IMR-90 (cell line): ENCODE measurements at regions not wholly inside any gene's neighbourhood (a gene's known extent, or its start where the extent isn't known, plus 50 kb on each side); places are given as distances from the start of the nearest gene placed in this dataset.

Experiments used
- BHLHE40 ChIP-seq: fragments of 150-350 bp; IDR thresholded peaks from 2 replicates; pipeline ENCODE4 v1.6.1; 2016; ENCODE audit warnings: mild to moderate bottlenecking, low read depth, low read length
- CEBPB ChIP-seq: IDR thresholded peaks from 2 replicates; pipeline ENCODE4 v1.6.1; 2012; ENCODE audit warnings: low read depth, low read length, improper control_type of control experiment
- CTCF ChIP-seq: conservative IDR thresholded peaks from 2 replicates; pipeline ENCODE4 v1.5.1; 2012; ENCODE audit warnings: mild to moderate bottlenecking, low read depth, low read length, improper control_type of control experiment
- ELK1 ChIP-seq: fragments of 150-350 bp; IDR thresholded peaks from 2 replicates; pipeline ENCODE4 v1.6.1; 2016; ENCODE audit warnings: low read depth, mild to moderate bottlenecking, low read length, moderate library complexity, borderline replicate concordance
- FOS ChIP-seq: fragments of 150-350 bp; IDR thresholded peaks from 2 replicates; pipeline ENCODE4 v1.6.1; 2016; ENCODE audit warnings: low read depth, low read length
- MAFK ChIP-seq: IDR thresholded peaks from 2 replicates; pipeline ENCODE4 v1.6.1; 2012; ENCODE audit warnings: low read depth, low read length, improper control_type of control experiment
- MAZ ChIP-seq: IDR thresholded peaks from 2 replicates; pipeline ENCODE4 v1.6.1; 2012; ENCODE audit warnings: low read depth, mild to moderate bottlenecking, low read length, improper control_type of control experiment, moderate library complexity, borderline replicate concordance
- POLR2A ChIP-seq: IDR thresholded peaks from 2 replicates; pipeline ENCODE4 v1.6.1; 2012; ENCODE audit warnings: mild to moderate bottlenecking, low read depth, low read length
- RAD21 ChIP-seq: IDR thresholded peaks from 2 replicates; pipeline ENCODE4 v1.6.1; 2012; ENCODE audit warnings: low read length, improper control_type of control experiment
- RCOR1 ChIP-seq: IDR thresholded peaks from 2 replicates; pipeline ENCODE4 v1.6.1; 2012; ENCODE audit warnings: mild to moderate bottlenecking, low read length, improper control_type of control experiment; ENCODE audit not compliant: insufficient replicate concordance
- RFX5 ChIP-seq: IDR thresholded peaks from 2 replicates; pipeline ENCODE4 v1.8.0; 2012; ENCODE audit warnings: low read depth, mild to moderate bottlenecking, low read length, moderate library complexity
- SMC3 ChIP-seq: fragments of 150-350 bp; IDR thresholded peaks from 2 replicates; pipeline ENCODE4 v1.6.1; 2016; ENCODE audit warnings: low read depth, mild to moderate bottlenecking, antibody characterized with exemption, low read length, moderate library complexity
- USF2 ChIP-seq: fragments of 150-350 bp; IDR thresholded peaks from 2 replicates; pipeline ENCODE4 v1.6.1; 2017; ENCODE audit warnings: mild to moderate bottlenecking, antibody characterized with exemption, low read length, low read depth

GRCh38 chr6:99136488-99136887, 188.7 kb upstream of the FBXL4 start:
- TF ChIP-seq SMC3 (no peak), CTCF (no peak), POLR2A (no peak), RAD21 (no peak), MAFK (no peak), MAZ (no peak), BHLHE40 (no peak), FOS (no peak), RCOR1 (no peak), ELK1 (no peak), CEBPB (no peak), USF2 (no peak), RFX5 (no peak)
